ENCODE measurements at regions not wholly inside any gene's neighbourhood (a gene's known extent, or its start where the extent isn't known, plus 50 kb on each side); places are given as distances from the start of the nearest gene placed in this dataset.
"Not testable (repeated sequence)": the region's sequence is repeated elsewhere in the genome, so short reads cannot be mapped to it uniquely, and the experiment has no call there.

- DNase-seq (ENCODE audit: low read depth) = no peak
Measured at GRCh38 chr3:139238281-139239030, 105.4 kb upstream of the MRPS22 start.

GRCh38 chr3:139239550-139239949 lies 104.3 kb upstream of the MRPS22 start:
- DNase-seq (ENCODE audit: low read depth) = no peak

GRCh38 chr3:139241783-139242182 lies 102.0 kb upstream of the MRPS22 start:
- no peak for DNase-seq (ENCODE audit: low read depth)

GRCh38 chr3:139243710-139244109 lies 100.1 kb upstream of the MRPS22 start:
- no peak for DNase-seq (ENCODE audit: low read depth)

GRCh38 chr3:139248593-139249255 lies 95.1 kb upstream of the MRPS22 start:
- no peak for DNase-seq (ENCODE audit: low read depth)

GRCh38 chr3:139251529-139251928 lies 92.3 kb upstream of the MRPS22 start:
- DNase-seq (ENCODE audit: low read depth) = no peak

GRCh38 chr3:139252719-139253118 lies 91.1 kb upstream of the MRPS22 start:
- DNase-seq (ENCODE audit: low read depth) = no peak

- DNase-seq (ENCODE audit: low read depth) = no peak
Measured at GRCh38 chr3:139258276-139258675, 85.5 kb upstream of the MRPS22 start.

- DNase-seq (ENCODE audit: low read depth) = no peak
Measured at GRCh38 chr3:139259398-139259797, 84.4 kb upstream of the MRPS22 start.

GRCh38 chr3:139260041-139260486 lies 83.8 kb upstream of the MRPS22 start:
- DNase-seq (ENCODE audit: low read depth) = no peak

GRCh38 chr3:139260793-139261736 lies 82.8 kb upstream of the MRPS22 start:
- DNase-seq (ENCODE audit: low read depth) = no peak

- DNase-seq (ENCODE audit: low read depth) = no peak
Measured at GRCh38 chr3:139261754-139262586, 81.8 kb upstream of the MRPS22 start.

- DNase-seq (ENCODE audit: low read depth) = no peak
Measured at GRCh38 chr3:139263798-139264197, 80.0 kb upstream of the MRPS22 start.

- no peak for DNase-seq (ENCODE audit: low read depth)
Measured at GRCh38 chr3:139264375-139264774, 79.4 kb upstream of the MRPS22 start.

GRCh38 chr3:139265131-139266016 lies 78.4 kb upstream of the MRPS22 start:
- no peak for DNase-seq (ENCODE audit: low read depth)

GRCh38 chr3:139267300-139268246 lies 76.2 kb upstream of the MRPS22 start:
- no peak for DNase-seq (ENCODE audit: low read depth)

GRCh38 chr3:139269984-139270383 lies 73.8 kb upstream of the MRPS22 start:
- DNase-seq (ENCODE audit: low read depth) = no peak

- DNase-seq (ENCODE audit: low read depth) = not testable (repeated sequence)
Measured at GRCh38 chr3:139270652-139271051, 73.2 kb upstream of the MRPS22 start.

GRCh38 chr3:139280027-139280671 lies 63.7 kb upstream of the MRPS22 start:
- no peak for DNase-seq (ENCODE audit: low read depth)
